NT2/D1 (cell line): ENCODE measurements at regions not wholly inside any gene's neighbourhood (a gene's known extent, or its start where the extent isn't known, plus 50 kb on each side); places are given as distances from the start of the nearest gene placed in this dataset.

ENCODE experiments used
- SUZ12 ChIP-seq: IDR thresholded peaks from 2 replicates; pipeline ENCODE4 v1.6.1; 2011; ENCODE audit not compliant: insufficient read length, insufficient read depth; ENCODE audit errors: extremely low read depth
- ZNF274 ChIP-seq: IDR thresholded peaks from 2 replicates; pipeline ENCODE4 v1.6.1; 2011; ENCODE audit warnings: mild to moderate bottlenecking, low read depth, low read length

GRCh38 chr3:178042376-178042775, 493.9 kb upstream of the KCNMB2 start:
- TF ChIP-seq ZNF274 (no peak), SUZ12 (no peak)
